ENCODE measurements at regions not wholly inside any gene's neighbourhood (a gene's known extent, or its start where the extent isn't known, plus 50 kb on each side); places are given as distances from the start of the nearest gene placed in this dataset.

DNA sequence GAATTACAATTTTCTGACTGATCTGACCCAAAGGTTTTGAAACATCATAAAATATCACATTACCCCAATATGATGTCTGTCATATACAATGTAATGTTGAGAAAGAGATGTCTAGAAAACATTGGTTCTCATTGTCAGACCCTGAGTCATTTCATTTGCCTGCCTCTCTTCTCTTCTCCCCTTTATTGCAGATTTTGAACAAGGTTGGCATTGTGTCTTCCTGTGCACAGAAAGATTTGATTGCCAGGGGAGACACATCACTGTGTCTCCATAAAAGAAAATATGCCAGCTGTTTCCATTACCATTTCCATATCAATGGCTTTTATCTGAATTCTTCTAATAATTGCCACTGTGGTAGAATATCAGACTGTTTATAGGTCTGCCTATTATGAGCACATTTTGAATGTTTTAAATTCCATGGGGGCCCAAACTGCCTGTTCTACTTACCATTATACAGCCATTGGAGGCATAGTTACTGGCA lies 65.6 kb downstream of the IFI44 start:
- intact Hi-C loops (cut with micrococcal nuclease), result no loop called here
- ATAC-seq, result no peak
- no peak overlapping the region for H3K4me3 Mint-ChIP-seq

DNA sequence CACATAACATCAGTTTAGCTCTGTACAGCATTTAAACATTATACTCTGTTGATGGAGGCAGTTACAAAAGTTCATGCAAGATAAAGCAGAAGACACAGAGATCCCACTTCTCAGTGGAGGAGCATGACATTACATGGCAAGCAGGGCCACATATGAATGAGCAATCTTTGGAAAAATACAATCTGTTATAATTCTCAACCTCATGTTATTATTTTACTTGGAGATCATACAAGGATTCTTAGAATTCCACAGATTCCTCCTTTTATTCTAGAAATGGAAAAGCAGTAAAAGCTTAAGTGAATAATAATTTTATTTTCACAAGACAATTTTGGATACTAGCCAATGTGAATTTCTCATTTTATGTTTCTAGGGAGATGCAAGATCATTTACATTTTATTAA lies 66.6 kb downstream of the IFI44 start:
- DNase-seq (no peak), ATAC-seq (no peak)
- no peak overlapping the region for H3K4me3 ChIP-seq (ENCODE audit: low read length)
- Mint-ChIP-seq H3K9me3 (peaks cover 0 to 2% of the 10 kb centered on the region in 2 donors), H3K36me3 (no peaks in the 10 kb centered on the region), H3K4me1 (no peaks in the 10 kb centered on the region), H3K27me3 (ENCODE audit: low read depth in 2 of 2) (peaks cover 0 to 8% of the 10 kb centered on the region in 2 donors), H3K4me3 (no peak overlapping the region), H3K27ac (no peak overlapping the region)
- no peaks in the 10 kb centered on the region for H3K9me3 ChIP-seq (ENCODE audit: control insufficient read depth, insufficient read depth, low read length)
- intact Hi-C loops (cut with micrococcal nuclease), result no loop called here
- H3K36me3 ChIP-seq (ENCODE audit: control insufficient read depth, insufficient read depth, low read length), result no peaks in the 10 kb centered on the region
- TF ChIP-seq, protein P1, sequence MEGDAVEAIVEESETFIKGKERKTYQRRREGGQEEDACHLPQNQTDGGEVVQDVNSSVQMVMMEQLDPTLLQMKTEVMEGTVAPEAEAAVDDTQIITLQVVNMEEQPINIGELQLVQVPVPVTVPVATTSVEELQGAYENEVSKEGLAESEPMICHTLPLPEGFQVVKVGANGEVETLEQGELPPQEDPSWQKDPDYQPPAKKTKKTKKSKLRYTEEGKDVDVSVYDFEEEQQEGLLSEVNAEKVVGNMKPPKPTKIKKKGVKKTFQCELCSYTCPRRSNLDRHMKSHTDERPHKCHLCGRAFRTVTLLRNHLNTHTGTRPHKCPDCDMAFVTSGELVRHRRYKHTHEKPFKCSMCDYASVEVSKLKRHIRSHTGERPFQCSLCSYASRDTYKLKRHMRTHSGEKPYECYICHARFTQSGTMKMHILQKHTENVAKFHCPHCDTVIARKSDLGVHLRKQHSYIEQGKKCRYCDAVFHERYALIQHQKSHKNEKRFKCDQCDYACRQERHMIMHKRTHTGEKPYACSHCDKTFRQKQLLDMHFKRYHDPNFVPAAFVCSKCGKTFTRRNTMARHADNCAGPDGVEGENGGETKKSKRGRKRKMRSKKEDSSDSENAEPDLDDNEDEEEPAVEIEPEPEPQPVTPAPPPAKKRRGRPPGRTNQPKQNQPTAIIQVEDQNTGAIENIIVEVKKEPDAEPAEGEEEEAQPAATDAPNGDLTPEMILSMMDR (IDR thresholded peaks at IDR 0.05), result no peak
- H3K27ac ChIP-seq (ENCODE audit: low read length), result no peak overlapping the region
- no peaks in the 10 kb centered on the region for H3K4me1 ChIP-seq (ENCODE audit: control insufficient read depth, insufficient read depth, low read length)
- no peaks in the 10 kb centered on the region for H3K27me3 ChIP-seq (ENCODE audit: control insufficient read depth, insufficient read depth, low read length)

More for the DNA sequence above, 65.6 kb downstream of the IFI44 start:
- H3K9me3 ChIP-seq (ENCODE audit: control insufficient read depth, insufficient read depth, low read length), result no peaks in the 10 kb centered on the region
- TF ChIP-seq, protein P1 (IDR thresholded peaks at IDR 0.05), result no peak
- Mint-ChIP-seq H3K4me1 (no peaks in the 10 kb centered on the region), H3K27ac (no peak overlapping the region), H3K36me3 (no peaks in the 10 kb centered on the region), H3K9me3 (peaks cover 0 to 2% of the 10 kb centered on the region in 2 donors), H3K27me3 (ENCODE audit: low read depth in 2 of 2) (peaks cover 0 to 8% of the 10 kb centered on the region in 2 donors)
- H3K4me3 ChIP-seq (ENCODE audit: low read length), result no peak overlapping the region
- H3K4me1 ChIP-seq (ENCODE audit: control insufficient read depth, insufficient read depth, low read length), result no peaks in the 10 kb centered on the region
- H3K27me3 ChIP-seq (ENCODE audit: control insufficient read depth, insufficient read depth, low read length), result no peaks in the 10 kb centered on the region
- DNase-seq, result no peak
- H3K27ac ChIP-seq (ENCODE audit: low read length), result no peak overlapping the region
- no peaks in the 10 kb centered on the region for H3K36me3 ChIP-seq (ENCODE audit: control insufficient read depth, insufficient read depth, low read length)

DNA sequence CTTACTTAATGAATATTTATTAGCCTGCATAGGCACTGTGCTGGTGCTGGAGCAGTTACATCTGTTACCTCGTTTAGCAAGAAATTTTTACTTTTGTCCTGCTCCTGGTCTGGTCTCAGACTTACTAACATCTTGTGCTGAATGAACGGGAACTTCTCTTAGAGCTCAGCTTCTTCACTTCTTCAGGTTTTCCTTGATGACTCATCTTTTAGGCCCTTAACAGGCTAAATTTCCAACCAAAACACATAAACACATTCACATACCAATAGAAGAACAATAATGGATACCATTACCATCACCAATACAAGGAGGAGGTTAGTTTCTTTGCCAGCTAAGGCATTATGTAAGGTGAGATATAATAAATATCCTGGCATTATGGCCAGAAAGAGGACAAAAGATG lies 68.9 kb downstream of the IFI44 start:
- Mint-ChIP-seq H3K36me3 (no peaks in the 10 kb centered on the region), H3K27me3 (ENCODE audit: low read depth in 2 of 2) (peaks cover 0 to 8% of the 10 kb centered on the region in 2 donors), H3K4me3 (no peak overlapping the region), H3K4me1 (no peaks in the 10 kb centered on the region), H3K27ac (no peak overlapping the region), H3K9me3 (peaks cover 0 to 4% of the 10 kb centered on the region in 2 donors)
- H3K27me3 ChIP-seq (ENCODE audit: control insufficient read depth, insufficient read depth, low read length), result no peaks in the 10 kb centered on the region
- H3K4me3 ChIP-seq (ENCODE audit: low read length), result no peak overlapping the region
- no peaks in the 10 kb centered on the region for H3K4me1 ChIP-seq (ENCODE audit: control insufficient read depth, insufficient read depth, low read length)
- DNase-seq (no peak), ATAC-seq (no peak)
- 72% methylated on average over 2 of the region's 2 CpGs for WGBS (ENCODE audit: insufficient coverage)
- H3K27ac ChIP-seq (ENCODE audit: low read length), result no peak overlapping the region
- intact Hi-C loops (cut with micrococcal nuclease), result no loop called here
- TF ChIP-seq, protein P1 (IDR thresholded peaks at IDR 0.05), result no peak
- no peaks in the 10 kb centered on the region for H3K9me3 ChIP-seq (ENCODE audit: control insufficient read depth, insufficient read depth, low read length)
- H3K36me3 ChIP-seq (ENCODE audit: control insufficient read depth, insufficient read depth, low read length), result no peaks in the 10 kb centered on the region

DNA sequence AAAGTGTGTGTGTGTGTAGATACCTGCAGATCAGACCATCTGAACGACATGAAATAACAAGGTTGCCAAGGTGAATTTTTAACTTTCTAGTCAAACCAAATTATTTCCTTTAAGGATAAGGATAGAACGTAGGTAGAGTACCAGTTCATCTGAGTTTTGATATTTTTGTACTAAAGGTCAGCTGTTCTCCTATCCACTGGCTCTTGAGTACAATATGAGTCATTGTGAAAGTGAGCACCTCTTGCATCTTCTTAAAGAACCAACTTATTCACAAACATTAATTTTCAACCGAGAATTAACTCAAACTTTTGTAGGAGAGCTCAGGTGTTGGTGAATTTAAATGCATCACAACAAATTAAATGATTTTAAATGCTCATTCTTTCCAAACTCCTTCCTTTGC lies 71.5 kb downstream of the IFI44 start:
- WGBS (ENCODE audit: insufficient coverage), result no CpG with 5 or more reads among the region's 3 CpGs
- TF ChIP-seq, protein P1 (IDR thresholded peaks at IDR 0.05), result no peak
- Mint-ChIP-seq H3K9me3 (peaks cover 0 to 4% of the 10 kb centered on the region in 2 donors), H3K27ac (no peak overlapping the region), H3K36me3 (no peaks in the 10 kb centered on the region), H3K4me3 (no peak overlapping the region), H3K4me1 (no peaks in the 10 kb centered on the region), H3K27me3 (ENCODE audit: low read depth in 2 of 2) (no peaks in the 10 kb centered on the region)
- Histone ChIP-seq H3K4me1 (ENCODE audit: control insufficient read depth, insufficient read depth, low read length) (no peaks in the 10 kb centered on the region), H3K4me3 (ENCODE audit: low read length) (no peak overlapping the region), H3K36me3 (ENCODE audit: control insufficient read depth, insufficient read depth, low read length) (no peaks in the 10 kb centered on the region), H3K9me3 (ENCODE audit: control insufficient read depth, insufficient read depth, low read length) (no peaks in the 10 kb centered on the region), H3K27ac (ENCODE audit: low read length) (no peak overlapping the region), H3K27me3 (ENCODE audit: control insufficient read depth, insufficient read depth, low read length) (no peaks in the 10 kb centered on the region)
- intact Hi-C loops (cut with micrococcal nuclease), result no loop called here
- ATAC-seq, result no peak
- no peak for DNase-seq

All from natural killer cell (primary cell).